ENCODE measurements at regions not wholly inside any gene's neighbourhood (a gene's known extent, or its start where the extent isn't known, plus 50 kb on each side); places are given as distances from the start of the nearest gene placed in this dataset.
"Not testable (repeated sequence)": the region's sequence is repeated elsewhere in the genome, so short reads cannot be mapped to it uniquely, and the experiment has no call there.

DNA sequence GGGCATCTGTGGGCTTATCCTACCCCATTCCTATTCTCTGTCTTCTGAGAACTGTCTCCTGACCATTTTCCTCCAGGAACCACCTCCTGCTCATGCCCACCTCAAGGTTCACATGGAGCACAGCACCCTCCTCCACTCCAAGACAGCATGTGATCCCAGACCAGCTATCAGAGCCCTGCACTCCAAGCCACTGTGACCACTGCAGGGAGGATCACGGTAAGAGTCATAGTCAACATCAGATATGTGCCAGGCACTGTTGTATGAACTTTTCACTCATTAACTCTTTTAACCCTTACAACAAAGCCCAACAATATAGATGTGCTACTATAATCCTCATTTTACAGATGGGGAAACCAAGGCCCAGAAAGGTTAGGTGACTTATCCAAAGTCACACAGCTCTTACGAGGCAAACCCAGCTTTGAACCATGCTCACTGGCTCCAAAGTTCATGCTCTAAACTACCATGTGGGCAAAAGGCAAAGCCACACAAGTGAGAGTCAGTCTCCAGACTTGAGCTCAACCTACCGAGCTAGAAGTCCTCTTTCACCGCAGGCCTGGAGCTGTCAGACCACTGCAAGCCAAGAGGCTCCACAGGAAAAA, 115.1 kb upstream of the IQSEC1 start:
- no peaks in the 10 kb centered on the region for H3K27me3 ChIP-seq
- DNase-seq (no peak), ATAC-seq (no peak)
- H3K27ac ChIP-seq, result no peak overlapping the region
- H3K4me3 ChIP-seq, result no peak overlapping the region
- H3K9me3 ChIP-seq, result no peaks in the 10 kb centered on the region
- TF ChIP-seq, protein P1, sequence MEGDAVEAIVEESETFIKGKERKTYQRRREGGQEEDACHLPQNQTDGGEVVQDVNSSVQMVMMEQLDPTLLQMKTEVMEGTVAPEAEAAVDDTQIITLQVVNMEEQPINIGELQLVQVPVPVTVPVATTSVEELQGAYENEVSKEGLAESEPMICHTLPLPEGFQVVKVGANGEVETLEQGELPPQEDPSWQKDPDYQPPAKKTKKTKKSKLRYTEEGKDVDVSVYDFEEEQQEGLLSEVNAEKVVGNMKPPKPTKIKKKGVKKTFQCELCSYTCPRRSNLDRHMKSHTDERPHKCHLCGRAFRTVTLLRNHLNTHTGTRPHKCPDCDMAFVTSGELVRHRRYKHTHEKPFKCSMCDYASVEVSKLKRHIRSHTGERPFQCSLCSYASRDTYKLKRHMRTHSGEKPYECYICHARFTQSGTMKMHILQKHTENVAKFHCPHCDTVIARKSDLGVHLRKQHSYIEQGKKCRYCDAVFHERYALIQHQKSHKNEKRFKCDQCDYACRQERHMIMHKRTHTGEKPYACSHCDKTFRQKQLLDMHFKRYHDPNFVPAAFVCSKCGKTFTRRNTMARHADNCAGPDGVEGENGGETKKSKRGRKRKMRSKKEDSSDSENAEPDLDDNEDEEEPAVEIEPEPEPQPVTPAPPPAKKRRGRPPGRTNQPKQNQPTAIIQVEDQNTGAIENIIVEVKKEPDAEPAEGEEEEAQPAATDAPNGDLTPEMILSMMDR (IDR thresholded peaks at IDR 0.05), result no peak
- no peaks in the 10 kb centered on the region for H3K4me1 ChIP-seq
- no peaks in the 10 kb centered on the region for H3K36me3 ChIP-seq
- intact Hi-C loops (cut with DNase I), result no loop called here

DNA sequence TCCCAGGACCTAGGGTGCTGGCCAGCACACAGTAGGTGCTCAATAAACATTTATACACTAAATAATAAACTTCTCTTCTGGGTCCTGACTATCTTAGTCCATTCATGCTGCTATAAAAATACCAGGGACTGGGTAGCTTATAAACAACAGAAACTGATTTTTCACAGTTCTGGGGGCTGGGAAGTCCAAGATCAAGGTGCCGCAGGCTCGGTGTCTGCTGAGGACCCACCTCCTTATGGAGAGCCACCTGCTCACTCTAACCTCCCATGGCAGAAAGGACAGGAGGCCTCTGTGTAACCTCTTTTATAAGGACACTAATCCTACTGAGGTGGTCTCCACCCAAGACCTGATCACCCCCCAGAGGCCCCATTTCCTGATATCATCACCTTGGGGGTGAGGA, 114.4 kb upstream of the IQSEC1 start:
- intact Hi-C loops (cut with DNase I), result no loop called here
- DNase-seq (no peak), ATAC-seq (no peak)
- no peak overlapping the region for H3K4me3 ChIP-seq
- no peaks in the 10 kb centered on the region for H3K9me3 ChIP-seq
- TF ChIP-seq, protein P1 (IDR thresholded peaks at IDR 0.05), result no peak
- H3K27ac ChIP-seq, result no peak overlapping the region
- no peaks in the 10 kb centered on the region for H3K36me3 ChIP-seq
- H3K27me3 ChIP-seq, result no peaks in the 10 kb centered on the region
- H3K4me1 ChIP-seq, result no peaks in the 10 kb centered on the region

DNA sequence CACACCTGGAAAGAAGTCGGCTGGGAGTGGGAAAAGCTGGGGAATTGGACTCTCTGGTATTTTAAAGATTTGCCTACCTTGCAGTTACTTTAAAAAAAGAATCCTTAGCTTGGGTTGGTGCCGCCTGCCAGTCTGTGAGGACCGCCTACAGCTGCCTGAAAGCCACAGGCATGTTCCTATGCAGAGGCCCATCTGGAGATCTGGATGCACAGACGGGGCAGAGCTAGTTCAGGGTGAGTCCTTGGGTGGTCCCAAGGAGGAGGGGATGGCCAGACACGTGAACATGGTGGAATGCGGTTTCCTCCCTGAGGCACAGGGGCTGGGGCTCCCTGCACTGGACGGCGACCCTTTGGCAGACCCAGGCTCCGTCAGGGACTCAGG, 113.2 kb upstream of the IQSEC1 start:
- no peaks in the 10 kb centered on the region for H3K36me3 ChIP-seq
- no peaks in the 10 kb centered on the region for H3K9me3 ChIP-seq
- intact Hi-C loops (cut with DNase I), result no loop called here
- TF ChIP-seq, protein P1 (IDR thresholded peaks at IDR 0.05), result no peak
- H3K4me3 ChIP-seq, result no peak overlapping the region
- no peak for ATAC-seq
- no peaks in the 10 kb centered on the region for H3K27me3 ChIP-seq
- DNase-seq, result no peak
- H3K27ac ChIP-seq, result no peak overlapping the region
- H3K4me1 ChIP-seq, result no peaks in the 10 kb centered on the region

DNA sequence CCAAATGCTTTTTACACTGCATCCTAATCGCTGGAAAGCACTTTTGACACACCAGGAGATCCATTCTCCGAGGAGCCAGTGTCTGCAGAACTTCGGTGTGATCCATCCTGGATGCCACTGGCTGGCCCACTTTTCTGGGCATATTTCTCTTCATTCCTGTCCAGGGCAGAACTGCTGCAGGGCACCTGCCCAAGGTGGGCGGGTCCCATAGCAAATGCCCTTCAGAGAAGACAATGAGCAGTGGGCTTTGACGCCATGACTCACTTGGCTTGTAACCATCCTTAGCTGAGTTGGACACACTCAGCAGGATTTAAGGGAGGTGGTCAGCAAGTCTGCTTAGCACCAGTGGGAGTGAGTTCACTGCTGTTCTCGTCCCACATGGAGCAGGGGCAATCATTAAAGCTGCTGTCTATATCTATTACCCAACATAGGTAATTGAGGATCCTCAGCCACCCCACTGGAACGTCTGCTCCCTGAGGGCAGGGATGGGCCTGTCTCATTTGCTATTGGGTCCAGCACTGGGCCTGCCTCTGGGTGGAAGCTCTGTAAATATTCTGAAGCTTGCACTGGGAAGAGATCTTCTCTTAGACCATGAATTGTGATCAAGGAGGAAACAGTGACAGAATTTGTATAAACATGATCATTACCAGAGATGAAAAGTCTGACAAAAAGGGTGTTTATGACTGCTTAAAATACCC, 112.7 kb upstream of the IQSEC1 start:
- Histone ChIP-seq H3K36me3 (no peaks in the 10 kb centered on the region), H3K27me3 (no peaks in the 10 kb centered on the region), H3K4me3 (no peak overlapping the region), H3K4me1 (no peaks in the 10 kb centered on the region), H3K9me3 (no peaks in the 10 kb centered on the region), H3K27ac (no peak overlapping the region)
- TF ChIP-seq, protein P1 (IDR thresholded peaks at IDR 0.05), result no peak
- no peak for DNase-seq
- ATAC-seq, result no peak
- intact Hi-C loops (cut with DNase I), result no loop called here

DNA sequence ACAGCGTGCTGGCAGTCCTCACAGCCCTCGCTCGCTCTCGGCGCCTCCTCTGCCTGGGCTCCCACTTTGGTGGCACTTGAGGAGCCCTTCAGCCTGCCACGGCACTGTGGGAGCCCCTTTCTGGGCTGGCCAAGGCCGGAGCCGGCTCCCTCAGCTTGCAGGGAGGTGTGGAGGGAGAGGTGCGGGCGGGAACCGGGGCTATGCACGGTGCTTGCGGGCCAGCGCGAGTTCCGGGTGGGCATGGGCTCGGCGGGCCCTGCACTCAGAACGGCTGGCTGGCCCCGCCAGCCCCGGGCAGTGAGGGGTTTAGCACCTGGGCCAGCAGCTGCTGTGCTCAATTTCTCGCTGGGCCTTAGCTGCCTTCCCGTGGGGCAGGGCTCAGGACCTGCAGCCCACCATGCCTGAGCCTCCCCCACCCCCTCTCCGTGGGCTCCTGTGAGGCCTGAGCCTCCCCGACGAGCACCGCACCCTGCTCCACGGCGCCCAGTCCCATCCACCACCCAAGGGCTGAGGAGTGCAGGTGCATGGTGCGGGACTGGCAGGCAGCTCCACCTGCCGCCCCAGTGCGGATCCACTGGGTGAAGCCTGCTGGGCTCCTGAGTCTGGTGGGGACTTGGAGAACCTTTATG, 106.5 kb upstream of the IQSEC1 start:
- DNase-seq; H3K27ac ChIP-seq; H3K4me3 ChIP-seq; intact Hi-C loops (cut with DNase I); H3K27me3 ChIP-seq; H3K36me3 ChIP-seq; H3K4me1 ChIP-seq; ATAC-seq; H3K9me3 ChIP-seq: not testable (repeated sequence)

DNA sequence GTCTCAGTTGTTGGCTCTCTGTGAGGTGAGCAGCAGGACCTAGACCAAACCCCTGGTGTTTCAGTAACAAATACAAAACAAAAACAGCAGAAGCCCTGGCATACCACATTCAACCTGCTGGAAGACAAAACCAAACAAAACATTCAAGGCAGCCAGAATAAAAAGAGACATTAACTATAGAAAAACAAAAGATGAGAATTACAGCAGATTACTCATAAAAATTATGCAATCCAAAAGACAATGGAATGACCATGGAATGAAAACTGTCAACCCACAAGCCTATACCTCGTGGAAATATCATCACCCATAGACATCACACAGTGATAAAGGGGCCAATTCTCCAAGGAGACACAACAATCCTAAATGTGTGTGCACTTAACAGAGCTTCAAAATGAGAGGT, 106.0 kb upstream of the IQSEC1 start:
- ATAC-seq (no peak), DNase-seq (no peak)
- TF ChIP-seq, protein P1 (IDR thresholded peaks at IDR 0.05), result no peak
- H3K27me3 ChIP-seq, result no peaks in the 10 kb centered on the region
- H3K4me1 ChIP-seq, result no peaks in the 10 kb centered on the region
- no peaks in the 10 kb centered on the region for H3K9me3 ChIP-seq
- no peak overlapping the region for H3K27ac ChIP-seq
- H3K36me3 ChIP-seq, result no peaks in the 10 kb centered on the region
- no peak overlapping the region for H3K4me3 ChIP-seq
- intact Hi-C loops (cut with DNase I), result no loop called here
